ENCODE measurements at regions not wholly inside any gene's neighbourhood (a gene's known extent, or its start where the extent isn't known, plus 50 kb on each side); places are given as distances from the start of the nearest gene placed in this dataset.
"Not testable (repeated sequence)": the region's sequence is repeated elsewhere in the genome, so short reads cannot be mapped to it uniquely, and the experiment has no call there.

DNA sequence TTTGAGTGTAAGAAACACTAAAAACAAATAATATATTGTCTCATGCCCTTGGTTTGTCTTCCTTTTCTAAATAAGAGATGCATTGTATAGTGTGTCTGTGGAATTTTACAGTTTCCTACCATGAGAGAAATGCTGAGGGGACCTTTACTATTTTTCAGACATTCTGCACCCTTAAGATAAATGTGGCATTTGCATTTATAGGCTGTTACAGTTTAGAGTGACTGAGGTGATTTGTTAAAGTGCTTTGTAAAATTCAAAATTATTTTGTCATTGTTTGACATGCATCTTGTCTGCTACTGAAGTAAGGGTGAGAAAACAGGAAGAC lies 78.9 kb upstream of the ZSWIM2 start:
- Histone ChIP-seq H4K20me1 (ENCODE audit: insufficient read depth, low read length) (no peaks in the 10 kb centered on the region), H3K4me1 (ENCODE audit: low read length) (no peaks in the 10 kb centered on the region), H3K9ac (ENCODE audit: low read length) (no peak overlapping the region), H3K79me2 (ENCODE audit: low read length) (no peaks in the 10 kb centered on the region), H3K4me2 (ENCODE audit: low read length) (no peak overlapping the region), H3K27me3 (ENCODE audit: low read depth, low read length) (no peaks in the 10 kb centered on the region), H3K27ac (ENCODE audit: low read length) (no peak overlapping the region), H3K36me3 (replicated peaks; ENCODE audit: low read depth, low read length) (no peaks in the 10 kb centered on the region), H3K9me3 (ENCODE audit: insufficient read depth, low read length) (no peaks in the 10 kb centered on the region), H2AFZ (ENCODE audit: low read depth, low read length) (no peak overlapping the region), H3K4me3 (ENCODE audit: low read length) (no peak overlapping the region)
- TF ChIP-seq EZH2phosphoT487 (IDR thresholded peaks at IDR 0.05; ENCODE audit: low read depth), result no peak
- TF ChIP-seq, protein P1, sequence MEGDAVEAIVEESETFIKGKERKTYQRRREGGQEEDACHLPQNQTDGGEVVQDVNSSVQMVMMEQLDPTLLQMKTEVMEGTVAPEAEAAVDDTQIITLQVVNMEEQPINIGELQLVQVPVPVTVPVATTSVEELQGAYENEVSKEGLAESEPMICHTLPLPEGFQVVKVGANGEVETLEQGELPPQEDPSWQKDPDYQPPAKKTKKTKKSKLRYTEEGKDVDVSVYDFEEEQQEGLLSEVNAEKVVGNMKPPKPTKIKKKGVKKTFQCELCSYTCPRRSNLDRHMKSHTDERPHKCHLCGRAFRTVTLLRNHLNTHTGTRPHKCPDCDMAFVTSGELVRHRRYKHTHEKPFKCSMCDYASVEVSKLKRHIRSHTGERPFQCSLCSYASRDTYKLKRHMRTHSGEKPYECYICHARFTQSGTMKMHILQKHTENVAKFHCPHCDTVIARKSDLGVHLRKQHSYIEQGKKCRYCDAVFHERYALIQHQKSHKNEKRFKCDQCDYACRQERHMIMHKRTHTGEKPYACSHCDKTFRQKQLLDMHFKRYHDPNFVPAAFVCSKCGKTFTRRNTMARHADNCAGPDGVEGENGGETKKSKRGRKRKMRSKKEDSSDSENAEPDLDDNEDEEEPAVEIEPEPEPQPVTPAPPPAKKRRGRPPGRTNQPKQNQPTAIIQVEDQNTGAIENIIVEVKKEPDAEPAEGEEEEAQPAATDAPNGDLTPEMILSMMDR (IDR thresholded peaks at IDR 0.05; ENCODE audit: low read depth, low read length), result no peak

DNA sequence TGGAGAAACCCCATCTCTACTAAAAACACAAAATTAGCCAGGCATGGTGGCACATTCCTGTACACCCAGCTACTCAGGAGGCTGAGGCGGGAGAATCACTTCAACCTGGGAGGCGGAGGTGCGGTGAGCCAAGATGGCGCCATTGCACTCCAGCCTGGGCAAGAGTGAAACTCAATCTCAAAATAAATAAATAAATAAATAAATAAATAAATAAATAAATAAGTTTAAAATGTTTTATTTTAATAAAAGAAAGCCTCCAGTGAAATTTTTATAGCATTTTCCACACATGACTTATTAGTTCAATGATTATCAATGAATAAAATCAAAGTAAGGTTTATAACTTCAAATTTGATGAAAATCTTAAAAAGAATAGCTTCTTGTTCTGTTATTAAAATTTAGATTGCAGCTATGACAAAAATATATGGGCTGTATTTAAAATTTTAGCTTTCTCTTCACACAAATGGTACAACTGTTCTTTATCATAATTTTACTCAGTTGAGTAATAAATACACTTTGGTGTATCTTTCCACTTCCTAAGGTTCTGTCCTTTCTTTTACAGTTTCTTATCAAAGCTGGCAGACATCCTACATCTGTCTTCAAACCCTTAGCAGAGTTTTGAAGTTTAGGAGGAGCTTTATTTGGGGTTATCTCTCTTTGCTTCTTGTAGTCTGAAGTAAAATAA lies 78.4 kb upstream of the ZSWIM2 start:
- no peaks in the 10 kb centered on the region for H4K20me1 ChIP-seq (ENCODE audit: insufficient read depth, low read length)
- H2AFZ ChIP-seq (ENCODE audit: low read depth, low read length), result no peak overlapping the region
- H3K36me3 ChIP-seq (replicated peaks; ENCODE audit: low read depth, low read length), result no peaks in the 10 kb centered on the region
- H3K27me3 ChIP-seq (ENCODE audit: low read depth, low read length), result no peaks in the 10 kb centered on the region
- H3K79me2 ChIP-seq (ENCODE audit: low read length), result no peaks in the 10 kb centered on the region
- no peaks in the 10 kb centered on the region for H3K4me1 ChIP-seq (ENCODE audit: low read length)
- no peak overlapping the region for H3K27ac ChIP-seq (ENCODE audit: low read length)
- no peak overlapping the region for H3K4me3 ChIP-seq (ENCODE audit: low read length)
- H3K9ac ChIP-seq (ENCODE audit: low read length), result no peak overlapping the region
- H3K9me3 ChIP-seq (ENCODE audit: insufficient read depth, low read length), result no peaks in the 10 kb centered on the region
- TF ChIP-seq, protein P1 (IDR thresholded peaks at IDR 0.05; ENCODE audit: low read depth, low read length), result no peak
- no peak for TF ChIP-seq EZH2phosphoT487 (IDR thresholded peaks at IDR 0.05; ENCODE audit: low read depth)
- no peak overlapping the region for H3K4me2 ChIP-seq (ENCODE audit: low read length)

DNA sequence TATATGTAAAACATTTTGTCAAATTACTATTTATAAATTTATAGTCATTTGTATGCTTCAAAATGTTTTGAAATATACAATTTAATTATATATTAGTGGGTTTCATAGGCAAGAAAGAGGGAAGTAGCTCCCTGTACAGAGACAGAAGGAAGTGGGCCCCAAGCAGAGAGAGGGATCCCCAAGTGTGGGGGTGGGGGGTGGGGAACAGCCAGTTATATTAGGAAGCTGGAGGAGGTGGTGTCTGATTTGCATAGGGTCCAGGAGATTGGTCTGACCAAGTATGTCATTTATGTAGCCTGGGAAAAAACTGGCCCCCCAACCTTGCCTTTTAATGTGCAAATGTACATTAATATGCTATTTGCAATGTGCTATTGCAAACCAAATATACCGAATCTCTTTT lies 76.5 kb upstream of the ZSWIM2 start:
- no peaks in the 10 kb centered on the region for H3K4me1 ChIP-seq (ENCODE audit: low read length)
- no peak overlapping the region for H3K27ac ChIP-seq (ENCODE audit: low read length)
- TF ChIP-seq, protein P1 (IDR thresholded peaks at IDR 0.05; ENCODE audit: low read depth, low read length), result no peak
- no peak for TF ChIP-seq EZH2phosphoT487 (IDR thresholded peaks at IDR 0.05; ENCODE audit: low read depth)
- no peaks in the 10 kb centered on the region for H3K36me3 ChIP-seq (replicated peaks; ENCODE audit: low read depth, low read length)
- H3K9me3 ChIP-seq (ENCODE audit: insufficient read depth, low read length), result no peaks in the 10 kb centered on the region
- H3K79me2 ChIP-seq (ENCODE audit: low read length), result no peaks in the 10 kb centered on the region
- H3K9ac ChIP-seq (ENCODE audit: low read length), result no peak overlapping the region
- no peak overlapping the region for H3K4me3 ChIP-seq (ENCODE audit: low read length)
- no peaks in the 10 kb centered on the region for H4K20me1 ChIP-seq (ENCODE audit: insufficient read depth, low read length)
- no peaks in the 10 kb centered on the region for H3K27me3 ChIP-seq (ENCODE audit: low read depth, low read length)
- no peak overlapping the region for H3K4me2 ChIP-seq (ENCODE audit: low read length)
- H2AFZ ChIP-seq (ENCODE audit: low read depth, low read length), result no peak overlapping the region

DNA sequence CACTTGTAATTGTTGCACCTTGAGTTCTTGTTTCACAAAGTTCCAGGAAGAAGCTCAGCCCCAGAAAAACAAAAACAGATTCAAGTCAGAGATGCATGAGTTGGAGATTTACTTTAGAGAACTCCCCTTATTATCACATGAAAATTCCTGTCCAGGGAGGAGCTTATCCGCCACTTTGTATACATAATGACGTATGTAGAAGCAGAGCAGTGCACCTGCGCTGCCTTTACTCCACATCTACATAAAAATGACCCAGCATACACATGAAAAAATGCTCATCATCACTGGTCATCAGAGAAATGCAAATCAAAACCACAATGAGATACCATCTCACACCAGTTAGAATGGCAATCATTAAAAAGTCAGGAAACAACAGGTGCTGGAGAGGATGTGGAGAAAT lies 73.3 kb upstream of the ZSWIM2 start:
- H3K4me3 ChIP-seq (ENCODE audit: low read length); H2AFZ ChIP-seq (ENCODE audit: low read depth, low read length); H3K36me3 ChIP-seq (replicated peaks; ENCODE audit: low read depth, low read length); H3K4me1 ChIP-seq (ENCODE audit: low read length); H3K27ac ChIP-seq (ENCODE audit: low read length); H4K20me1 ChIP-seq (ENCODE audit: insufficient read depth, low read length); H3K27me3 ChIP-seq (ENCODE audit: low read depth, low read length); H3K79me2 ChIP-seq (ENCODE audit: low read length); H3K4me2 ChIP-seq (ENCODE audit: low read length); H3K9ac ChIP-seq (ENCODE audit: low read length); H3K9me3 ChIP-seq (ENCODE audit: insufficient read depth, low read length): not testable (repeated sequence)

DNA sequence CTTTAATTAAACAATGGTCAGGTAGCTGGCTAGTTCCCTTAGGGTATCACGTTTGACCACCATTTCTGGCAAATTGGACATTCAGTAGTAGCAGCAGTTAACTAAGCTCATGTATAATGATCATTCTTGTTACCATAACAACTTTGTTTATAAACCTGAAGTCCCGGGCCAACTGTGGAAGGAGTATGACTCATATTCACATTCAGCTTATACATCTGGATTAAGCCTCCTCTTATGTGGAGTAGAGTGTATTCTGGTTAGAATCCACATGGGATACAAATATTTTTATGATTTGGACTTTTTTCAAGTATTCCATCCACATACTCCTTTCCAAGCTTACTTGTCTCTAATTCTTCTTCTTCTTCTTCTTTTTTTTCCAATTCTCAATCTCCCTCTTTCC lies 70.3 kb upstream of the ZSWIM2 start:
- Histone ChIP-seq H3K4me1 (ENCODE audit: low read length) (peaks cover 11% of the 10 kb centered on the region), H3K9me3 (ENCODE audit: insufficient read depth, low read length) (no peaks in the 10 kb centered on the region), H3K36me3 (replicated peaks; ENCODE audit: low read depth, low read length) (no peaks in the 10 kb centered on the region), H2AFZ (ENCODE audit: low read depth, low read length) (no peak overlapping the region), H3K9ac (ENCODE audit: low read length) (no peak overlapping the region), H3K4me3 (ENCODE audit: low read length) (no peak overlapping the region), H3K4me2 (ENCODE audit: low read length) (no peak overlapping the region), H4K20me1 (ENCODE audit: insufficient read depth, low read length) (no peaks in the 10 kb centered on the region), H3K27me3 (ENCODE audit: low read depth, low read length) (no peaks in the 10 kb centered on the region), H3K27ac (ENCODE audit: low read length) (no peak overlapping the region), H3K79me2 (ENCODE audit: low read length) (no peaks in the 10 kb centered on the region)
- no peak for TF ChIP-seq EZH2phosphoT487 (IDR thresholded peaks at IDR 0.05; ENCODE audit: low read depth)
- TF ChIP-seq, protein P1 (IDR thresholded peaks at IDR 0.05; ENCODE audit: low read depth, low read length), result no peak

Data from OCI-LY3 (cell line).